ENCODE measurements at regions not wholly inside any gene's neighbourhood (a gene's known extent, or its start where the extent isn't known, plus 50 kb on each side); places are given as distances from the start of the nearest gene placed in this dataset.

GRCh38 chr10:36882781-36883180 is 242.6 kb upstream of the ANKRD30A start:
- no peak for TF ChIP-seq CTCF (IDR thresholded peaks at IDR 0.05)
- TF ChIP-seq POLR2A (IDR thresholded peaks at IDR 0.05), result no peak
- TF ChIP-seq POLR2AphosphoS5 (IDR thresholded peaks at IDR 0.05), result no peak
